Inferior parietal cortex (tissue), 1 donor: ENCODE measurements at regions not wholly inside any gene's neighbourhood (a gene's known extent, or its start where the extent isn't known, plus 50 kb on each side); places are given as distances from the start of the nearest gene placed in this dataset.

ENCODE experiments used
- DNase-seq: peaks from one replicate; pipeline ENCODE4 v3.0.0-alpha.2; 2016; ENCODE audit errors: extremely low spot score

DNA sequence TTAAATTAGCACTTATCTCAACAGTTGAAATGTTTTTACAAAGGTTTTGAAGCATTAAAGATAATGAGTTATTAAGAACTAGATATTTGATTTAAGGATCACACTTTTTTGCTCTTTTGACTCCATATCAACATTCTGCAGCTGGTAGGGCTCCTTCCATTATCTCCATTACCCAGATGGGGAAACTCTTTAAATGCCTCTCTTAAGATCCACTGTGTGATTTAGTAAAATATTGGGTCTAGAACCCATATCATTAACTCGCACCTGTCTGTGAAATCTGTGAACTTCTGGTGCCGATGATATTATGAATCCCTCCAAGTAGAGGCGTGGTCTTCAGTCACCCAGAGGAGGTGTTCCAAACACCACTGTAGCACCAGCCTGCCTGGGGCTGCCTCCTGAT is 466.2 kb downstream of the TSN start:
- DNase-seq = no peak

DNA sequence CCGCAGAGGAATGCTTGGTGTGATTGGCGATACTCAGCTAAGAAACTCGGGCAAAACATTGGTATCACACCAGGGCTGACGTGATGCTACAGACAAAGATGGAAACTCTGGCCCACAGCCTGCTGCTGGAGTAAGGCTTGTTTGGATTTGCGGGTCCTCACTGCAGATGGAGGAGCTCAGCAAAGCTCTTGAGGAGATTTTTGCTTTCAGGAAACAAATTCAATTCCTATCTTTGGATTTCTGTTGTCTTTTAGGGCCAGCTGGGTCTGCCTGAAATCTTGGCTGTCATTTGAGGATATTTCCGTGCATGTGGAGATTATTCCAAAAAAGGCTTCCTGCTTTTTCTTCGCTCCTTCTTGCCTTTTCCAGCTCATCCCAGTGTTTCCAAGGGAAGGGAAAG is 475.8 kb downstream of the TSN start:
- peak; percentile 12 for DNase-seq

- no peak for DNase-seq
Observed at GRCh38 chr2:122233372-122233771, 477.9 kb downstream of the TSN start.

DNA sequence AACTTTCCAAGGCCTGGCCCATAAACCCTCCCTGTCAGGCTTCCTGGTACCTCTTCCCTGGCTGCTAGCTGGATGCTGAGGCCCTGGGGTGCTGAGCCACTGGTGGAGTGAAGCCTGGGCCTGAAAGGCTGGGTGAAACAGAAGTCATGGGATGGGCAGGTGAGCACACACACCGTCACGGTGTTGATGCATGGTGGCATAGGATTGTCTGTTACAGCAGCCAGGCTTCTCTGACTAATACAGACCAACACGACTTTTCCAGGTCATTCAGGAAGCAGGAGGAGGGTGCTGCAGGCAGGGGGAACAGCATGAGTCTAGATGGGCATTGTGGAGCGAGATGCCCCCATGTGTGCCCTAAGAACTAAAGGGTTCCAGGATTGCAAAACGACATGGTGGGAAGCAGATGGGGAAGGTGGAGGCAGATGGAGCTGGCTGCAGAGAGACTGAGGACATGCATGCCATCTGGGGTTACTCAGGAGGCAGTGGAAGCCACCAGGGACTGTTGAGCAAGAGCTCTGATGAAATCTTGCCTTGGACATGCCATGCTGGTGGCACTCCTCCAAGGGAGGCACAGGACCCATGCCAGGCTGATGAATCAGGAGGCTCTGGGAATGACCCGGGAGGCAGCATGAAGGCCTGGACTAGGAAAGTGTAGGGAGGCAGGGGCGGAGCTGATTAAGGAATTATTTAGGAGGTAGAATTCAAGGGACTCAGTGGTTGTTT is 480.9 kb downstream of the TSN start:
- DNase-seq = no peak

DNA sequence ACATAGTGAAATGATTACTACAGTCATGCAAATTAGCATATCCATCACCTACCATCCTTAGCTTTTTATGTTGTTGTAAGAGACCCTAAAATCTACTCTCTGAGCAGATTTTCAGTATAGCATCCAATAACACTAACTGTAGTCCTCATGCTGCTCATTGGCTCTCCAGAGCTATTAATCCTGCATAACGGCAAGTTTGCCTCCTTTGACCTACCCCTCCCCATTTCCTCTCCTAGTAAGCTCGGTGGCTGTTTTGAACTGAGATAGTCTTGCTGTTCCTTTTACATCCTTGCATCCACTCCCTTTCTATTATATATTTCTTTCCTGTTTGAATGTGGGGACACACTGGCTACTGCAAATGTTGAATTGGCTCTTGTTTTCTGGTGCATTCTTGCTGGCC is 481.5 kb downstream of the TSN start:
- no peak for DNase-seq

GRCh38 chr2:122237450-122237849 is 482.0 kb downstream of the TSN start:
- DNase-seq = no peak

DNA sequence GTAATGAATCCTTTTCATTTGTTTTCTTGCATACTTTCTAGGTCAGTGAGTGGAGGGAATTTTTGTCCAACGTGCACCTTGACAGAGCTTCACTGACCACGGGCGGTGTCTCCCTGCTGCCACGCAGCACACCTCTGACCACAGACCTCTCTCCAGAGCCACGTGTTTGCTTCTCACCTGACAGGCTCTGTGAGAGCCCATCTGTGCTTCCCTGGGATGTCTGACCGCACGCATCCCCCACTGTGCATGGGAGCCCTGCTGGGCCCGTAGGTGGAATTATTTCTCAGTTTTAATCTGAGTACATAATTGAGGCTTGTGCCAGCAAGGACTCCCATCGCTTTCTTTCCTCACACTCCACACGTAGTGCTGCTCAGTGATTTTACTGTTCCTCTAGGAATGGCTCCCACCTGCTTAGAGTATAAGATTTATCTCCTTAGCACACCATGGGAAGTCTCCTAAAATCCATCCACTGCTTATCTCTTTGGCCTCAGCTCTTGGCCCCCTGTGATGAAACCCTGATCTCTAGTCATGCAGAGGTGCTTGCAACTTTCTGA is 482.6 kb downstream of the TSN start:
- DNase-seq = no peak

DNA sequence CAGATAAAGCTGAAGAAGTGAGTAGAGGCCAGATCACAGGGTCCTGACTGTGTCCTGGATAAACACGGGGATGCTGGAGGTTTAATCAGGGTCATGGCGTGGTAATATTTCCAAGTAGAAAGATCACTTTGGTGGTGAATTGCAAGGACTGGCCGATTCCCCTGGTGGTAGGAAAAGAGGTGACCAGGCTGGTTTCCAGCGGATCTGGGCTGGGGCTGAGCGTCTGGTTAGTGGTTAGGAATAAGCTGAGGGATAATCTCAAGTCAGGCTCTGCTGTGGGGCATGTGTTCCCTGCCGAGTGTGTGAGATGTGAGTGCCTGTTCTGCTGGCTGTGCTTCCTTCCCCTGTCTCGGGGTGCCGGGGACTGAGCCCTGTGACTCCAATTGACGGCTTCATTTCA is 484.0 kb downstream of the TSN start:
- DNase-seq = no peak

DNA sequence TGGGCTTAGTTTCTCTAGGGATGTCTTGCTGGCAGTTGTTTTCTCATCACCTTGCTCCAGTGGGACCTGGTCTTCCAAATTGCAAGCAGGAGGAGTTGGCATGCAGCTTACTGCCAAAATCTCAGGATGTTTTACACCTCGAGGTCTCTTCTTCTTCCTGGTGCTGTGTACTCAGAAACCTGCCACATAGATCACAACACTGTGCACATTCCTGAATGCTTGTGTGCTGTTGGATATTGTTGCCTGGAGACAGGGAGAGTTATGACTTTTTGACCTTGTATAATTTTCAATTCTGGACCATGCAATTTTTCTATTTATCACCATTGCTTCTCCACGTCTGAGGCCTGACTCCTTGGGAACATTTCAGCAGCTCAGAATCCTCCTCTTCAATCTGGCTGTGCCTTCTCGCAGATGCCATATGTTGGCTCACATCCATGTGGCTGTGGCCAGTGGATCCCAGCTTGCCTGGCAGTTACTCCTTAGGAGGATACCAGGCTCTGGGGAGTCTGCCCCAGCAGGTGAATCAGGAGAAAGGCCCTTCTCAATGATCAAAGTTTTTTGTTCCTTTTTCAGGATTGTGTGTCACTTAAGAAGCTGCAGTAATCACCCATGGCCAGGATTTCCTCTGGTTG is 489.3 kb downstream of the TSN start:
- DNase-seq = peak; percentile 13

DNA sequence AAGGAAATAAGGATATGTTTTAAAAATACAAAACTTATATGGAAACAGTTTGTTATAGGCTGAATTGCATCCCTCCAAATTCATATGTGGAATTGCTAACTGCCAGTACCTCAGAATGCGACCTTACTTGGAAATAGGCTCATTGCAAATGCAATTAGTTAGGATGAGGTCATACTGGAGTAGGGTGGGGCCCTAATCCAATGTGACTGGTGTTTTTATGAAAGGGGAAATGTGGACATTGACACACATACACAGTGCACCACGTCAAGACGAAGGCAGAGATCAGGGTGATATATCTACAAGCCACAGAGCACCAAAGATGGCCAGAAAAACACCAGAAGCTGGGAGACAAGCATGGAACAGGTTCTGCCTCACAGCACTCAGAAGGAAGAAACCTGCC is 494.2 kb downstream of the TSN start:
- DNase-seq = no peak

DNA sequence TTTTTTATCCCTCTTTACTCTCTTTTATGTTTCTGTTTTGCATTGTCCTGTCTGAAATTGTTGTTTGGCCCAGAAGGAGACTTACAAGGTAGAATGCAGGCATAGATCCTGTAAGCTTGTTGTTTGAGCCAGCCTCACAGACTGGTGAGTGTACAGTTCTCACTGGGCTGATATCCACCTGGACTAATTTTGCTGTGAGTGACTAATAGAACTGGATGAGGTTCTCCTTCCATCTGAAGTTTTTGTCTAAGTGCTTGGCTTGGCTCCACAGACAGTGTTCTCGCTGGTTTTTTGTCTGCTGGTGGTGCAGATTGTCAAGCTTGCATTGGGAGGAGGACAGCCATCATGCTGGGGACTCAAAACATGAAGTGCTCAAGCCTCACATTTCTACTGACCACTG is 495.7 kb downstream of the TSN start:
- DNase-seq = no peak

- no peak for DNase-seq
Observed at GRCh38 chr2:122251566-122251965, 496.1 kb downstream of the TSN start.

GRCh38 chr2:122255924-122256323 is 500.5 kb downstream of the TSN start:
- no peak for DNase-seq

DNA sequence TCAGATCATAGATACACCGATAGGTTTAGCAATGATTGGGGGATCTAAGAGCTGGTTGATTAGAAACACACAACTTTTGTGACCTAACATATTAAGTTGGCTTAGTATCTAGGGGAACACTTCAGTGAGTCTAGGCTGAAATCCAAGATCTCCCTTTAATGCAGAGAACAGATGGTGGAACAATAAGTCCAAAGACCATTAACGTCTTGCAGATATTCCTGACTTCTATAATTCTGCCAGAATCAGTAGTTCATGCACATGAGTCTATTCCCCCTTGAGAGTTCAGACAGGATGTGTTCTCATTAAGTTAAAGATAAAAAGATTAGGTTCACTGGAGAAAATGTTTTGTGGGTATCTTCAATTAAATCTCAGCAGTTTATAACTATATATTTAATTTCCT is 506.5 kb downstream of the TSN start:
- DNase-seq = no peak

GRCh38 chr2:122263746-122264145 is 508.3 kb downstream of the TSN start:
- no peak for DNase-seq

GRCh38 chr2:122266636-122267035 is 511.2 kb downstream of the TSN start:
- no peak for DNase-seq

- no peak for DNase-seq
Observed at GRCh38 chr2:122267947-122268346, 512.5 kb downstream of the TSN start.

- DNase-seq = no peak
Observed at GRCh38 chr2:122273785-122274419, 518.5 kb downstream of the TSN start.

DNA sequence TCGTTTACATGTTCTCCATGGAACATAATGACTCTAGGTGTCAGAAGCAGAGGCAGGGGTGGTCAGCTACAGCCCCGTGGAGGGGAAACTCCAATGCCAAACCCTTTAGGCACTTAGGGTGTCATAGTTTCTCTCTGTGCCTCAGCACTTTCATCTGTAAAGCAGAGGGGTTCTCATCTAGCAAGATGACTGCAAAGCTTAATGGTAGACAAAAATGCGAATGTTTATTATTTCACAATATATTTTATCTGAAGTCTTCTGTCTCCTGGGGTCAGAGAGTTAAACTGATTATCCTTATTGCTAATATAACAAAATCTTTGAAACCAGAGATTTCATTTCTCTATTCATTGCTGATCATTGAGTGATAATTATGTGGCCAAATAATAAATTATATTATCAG is 522.5 kb downstream of the TSN start:
- DNase-seq = no peak

- DNase-seq = no peak
Observed at GRCh38 chr2:122300758-122301157, 545.3 kb downstream of the TSN start.

GRCh38 chr2:122307763-122308162 is 552.3 kb downstream of the TSN start:
- DNase-seq = no peak

- DNase-seq = no peak
Observed at GRCh38 chr2:122315306-122315705, 559.9 kb downstream of the TSN start.

GRCh38 chr2:122319539-122320132 is 564.2 kb downstream of the TSN start:
- no peak for DNase-seq
